Neural cell (in vitro differentiated cells): ENCODE measurements at regions not wholly inside any gene's neighbourhood (a gene's known extent, or its start where the extent isn't known, plus 50 kb on each side); places are given as distances from the start of the nearest gene placed in this dataset.

Experiments used
- CTCF ChIP-seq: fragments of 450-650 bp; IDR thresholded peaks from 2 replicates; pipeline ENCODE4 v1.5.1; 2014; ENCODE audit warnings: antibody characterized with exemption, mild to moderate bottlenecking, moderate library complexity; ENCODE audit not compliant: poor library complexity, severe bottlenecking
- EZH2 ChIP-seq: fragments of 200-600, 300-800 bp; shearing (Covaris generic), sonication (generic); IDR thresholded peaks from 2 replicates; pipeline ENCODE4 v1.6.1; 2014; ENCODE audit warnings: antibody characterized with exemption, low read length, borderline replicate concordance, mild to moderate bottlenecking; ENCODE audit not compliant: insufficient read depth, poor library complexity, severe bottlenecking
- MXI1 ChIP-seq: fragments of 450-650 bp; conservative IDR thresholded peaks from 2 replicates; pipeline ENCODE4 v1.6.1; 2014; ENCODE audit warnings: antibody characterized with exemption, mild to moderate bottlenecking; ENCODE audit not compliant: poor library complexity, severe bottlenecking

- TF ChIP-seq MXI1 (no peak), CTCF (no peak), EZH2 (no peak)
Measured at GRCh38 chr11:104661901-104662300, 236.4 kb downstream of the CASP12 start.
